EH (cell line): ENCODE measurements at regions not wholly inside any gene's neighbourhood (a gene's known extent, or its start where the extent isn't known, plus 50 kb on each side); places are given as distances from the start of the nearest gene placed in this dataset.

Experiments
- DNase-seq: peaks from one replicate; pipeline ENCODE4 v3.0.0-alpha.2; 2015; ENCODE audit warnings: low read depth

GRCh38 chr9:129283705-129284606 lies 105.9 kb upstream of the IER5L start:
- no peak for DNase-seq

- no peak for DNase-seq
These were observed 105.2 kb upstream of the IER5L start for GRCh38 chr9:129283291-129283691.

GRCh38 chr9:129282731-129283211 lies 104.7 kb upstream of the IER5L start:
- DNase-seq: no peak

- DNase-seq: no peak
These were observed 104.2 kb upstream of the IER5L start for GRCh38 chr9:129282272-129282671.

- DNase-seq: no peak
These were observed 103.6 kb upstream of the IER5L start for GRCh38 chr9:129281506-129282145.

GRCh38 chr9:129280623-129281271 lies 102.7 kb upstream of the IER5L start:
- no peak for DNase-seq

GRCh38 chr9:129280236-129280622 lies 102.2 kb upstream of the IER5L start:
- DNase-seq: no peak

GRCh38 chr9:129278391-129279237 lies 100.6 kb upstream of the IER5L start:
- peak; percentile 57 for DNase-seq

GRCh38 chr9:129276486-129277230 lies 98.6 kb upstream of the IER5L start:
- no peak for DNase-seq

- peak; percentile 83 for DNase-seq
These were observed 97.7 kb upstream of the IER5L start for GRCh38 chr9:129275626-129276247.

- DNase-seq: no peak
These were observed 96.1 kb upstream of the IER5L start for GRCh38 chr9:129273941-129274684.

GRCh38 chr9:129273136-129273895 lies 95.3 kb upstream of the IER5L start:
- no peak for DNase-seq

- no peak for DNase-seq
These were observed 94.4 kb upstream of the IER5L start for GRCh38 chr9:129272348-129273025.

GRCh38 chr9:129270903-129271431 lies 92.9 kb upstream of the IER5L start:
- DNase-seq: peak; percentile 94

- no peak for DNase-seq
These were observed 92.1 kb upstream of the IER5L start for GRCh38 chr9:129270205-129270604.

GRCh38 chr9:129267141-129267540 lies 89.1 kb upstream of the IER5L start:
- no peak for DNase-seq

- DNase-seq: no peak
These were observed 88.5 kb upstream of the IER5L start for GRCh38 chr9:129266536-129266935.

- DNase-seq: no peak
These were observed 86.3 kb upstream of the IER5L start for GRCh38 chr9:129264388-129264787.
